GM13977 (cell line): ENCODE measurements at regions not wholly inside any gene's neighbourhood (a gene's known extent, or its start where the extent isn't known, plus 50 kb on each side); places are given as distances from the start of the nearest gene placed in this dataset.

Experiments used
- DNase-seq: peaks from one replicate; pipeline ENCODE4 v3.0.0; 2012; ENCODE audit warnings: low spot score
- in situ Hi-C: fragments of 300-500 bp; cut with MboI; formaldehyde crosslinking; loops from one replicate; pipeline ENCODE4 v1.12.0; 2022; ENCODE audit warnings: low sequenced_read_pairs, low pct_unique_long_range_greater_than_20kb, mixed read lengths, inconsistent platforms; ENCODE audit not compliant: unreplicated experiment
- TF ChIP-seq, protein P1 (sequence below): IDR thresholded peaks from 2 replicates; pipeline ENCODE4 v1.5.1; 2012; ENCODE audit warnings: mild to moderate bottlenecking, control low read depth; ENCODE audit not compliant: insufficient read depth; ENCODE audit errors: extremely low read depth, missing control alignments

- in situ Hi-C loops = no loop called here
- TF ChIP-seq, protein P1, sequence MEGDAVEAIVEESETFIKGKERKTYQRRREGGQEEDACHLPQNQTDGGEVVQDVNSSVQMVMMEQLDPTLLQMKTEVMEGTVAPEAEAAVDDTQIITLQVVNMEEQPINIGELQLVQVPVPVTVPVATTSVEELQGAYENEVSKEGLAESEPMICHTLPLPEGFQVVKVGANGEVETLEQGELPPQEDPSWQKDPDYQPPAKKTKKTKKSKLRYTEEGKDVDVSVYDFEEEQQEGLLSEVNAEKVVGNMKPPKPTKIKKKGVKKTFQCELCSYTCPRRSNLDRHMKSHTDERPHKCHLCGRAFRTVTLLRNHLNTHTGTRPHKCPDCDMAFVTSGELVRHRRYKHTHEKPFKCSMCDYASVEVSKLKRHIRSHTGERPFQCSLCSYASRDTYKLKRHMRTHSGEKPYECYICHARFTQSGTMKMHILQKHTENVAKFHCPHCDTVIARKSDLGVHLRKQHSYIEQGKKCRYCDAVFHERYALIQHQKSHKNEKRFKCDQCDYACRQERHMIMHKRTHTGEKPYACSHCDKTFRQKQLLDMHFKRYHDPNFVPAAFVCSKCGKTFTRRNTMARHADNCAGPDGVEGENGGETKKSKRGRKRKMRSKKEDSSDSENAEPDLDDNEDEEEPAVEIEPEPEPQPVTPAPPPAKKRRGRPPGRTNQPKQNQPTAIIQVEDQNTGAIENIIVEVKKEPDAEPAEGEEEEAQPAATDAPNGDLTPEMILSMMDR = no peak
- DNase-seq = no peak
Observed at GRCh38 chr16:59088431-59088830, 354.3 kb upstream of the GOT2 start.

DNA sequence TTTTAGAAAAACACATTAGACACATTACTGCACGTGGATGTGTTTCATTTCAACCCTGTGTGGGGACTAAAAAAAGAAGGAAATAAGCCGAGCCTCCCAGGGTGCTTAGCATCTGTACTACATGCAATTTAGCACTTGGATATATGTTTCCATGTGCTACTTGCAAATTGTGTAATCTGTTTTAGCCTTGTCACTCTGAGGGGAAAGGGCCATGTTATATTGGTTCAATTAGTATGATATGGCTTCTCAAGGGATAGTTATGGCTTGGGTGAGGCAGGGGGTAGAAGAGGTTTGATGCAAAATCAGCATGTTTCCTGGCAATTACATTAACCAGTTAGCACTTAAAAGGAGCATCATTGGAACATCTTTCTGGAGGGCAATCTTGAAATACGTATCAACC, 353.5 kb upstream of the GOT2 start:
- no peak for DNase-seq

DNA sequence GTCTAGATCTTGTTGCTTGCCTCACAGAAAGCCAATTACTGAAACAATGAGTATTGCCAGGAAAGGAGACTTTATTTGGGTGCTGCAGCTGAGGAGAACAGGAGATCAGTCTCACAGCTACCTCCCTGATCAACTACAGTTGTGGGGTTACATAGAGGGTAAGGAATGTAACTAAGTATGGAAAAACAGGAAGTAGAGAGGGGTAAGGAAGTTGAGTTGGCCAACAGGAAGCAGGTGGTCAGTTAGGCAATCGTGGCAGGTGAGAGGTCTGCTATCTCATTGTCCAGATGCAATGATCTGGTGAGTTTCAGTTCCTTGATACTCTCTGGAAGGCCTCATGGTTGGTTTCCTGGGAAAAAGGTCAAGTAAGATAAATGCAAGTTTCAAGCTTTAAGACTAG, 333.1 kb upstream of the GOT2 start:
- DNase-seq = no peak
- in situ Hi-C loops = no loop called here
- TF ChIP-seq, protein P1 = no peak

More for the DNA sequence above, 353.5 kb upstream of the GOT2 start:
- in situ Hi-C loops = no loop called here
- TF ChIP-seq, protein P1 = no peak

- in situ Hi-C loops = no loop called here
- no peak for DNase-seq
- TF ChIP-seq, protein P1 = no peak
Observed at GRCh38 chr16:59060207-59060606, 326.1 kb upstream of the GOT2 start.

DNA sequence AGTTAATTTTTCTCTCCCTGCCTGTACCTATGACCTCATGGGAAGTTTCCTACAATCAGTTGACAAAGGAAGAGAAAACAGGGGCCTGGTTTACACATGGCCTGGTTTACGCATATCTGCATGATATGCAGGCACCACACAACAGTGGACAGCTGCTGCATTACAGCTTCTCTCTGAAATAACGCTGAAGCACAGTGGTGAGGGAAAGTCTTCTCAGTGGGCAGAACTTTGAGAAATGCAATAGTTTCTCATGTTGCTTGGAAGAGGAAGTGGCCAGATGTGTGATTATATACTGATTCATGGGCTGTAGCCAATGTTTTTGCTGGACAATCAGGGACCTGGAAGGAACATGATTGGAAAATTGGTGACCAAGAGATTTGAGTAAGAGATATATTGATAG, 324.1 kb upstream of the GOT2 start:
- in situ Hi-C loops = no loop called here
- no peak for DNase-seq
- TF ChIP-seq, protein P1 = no peak

DNA sequence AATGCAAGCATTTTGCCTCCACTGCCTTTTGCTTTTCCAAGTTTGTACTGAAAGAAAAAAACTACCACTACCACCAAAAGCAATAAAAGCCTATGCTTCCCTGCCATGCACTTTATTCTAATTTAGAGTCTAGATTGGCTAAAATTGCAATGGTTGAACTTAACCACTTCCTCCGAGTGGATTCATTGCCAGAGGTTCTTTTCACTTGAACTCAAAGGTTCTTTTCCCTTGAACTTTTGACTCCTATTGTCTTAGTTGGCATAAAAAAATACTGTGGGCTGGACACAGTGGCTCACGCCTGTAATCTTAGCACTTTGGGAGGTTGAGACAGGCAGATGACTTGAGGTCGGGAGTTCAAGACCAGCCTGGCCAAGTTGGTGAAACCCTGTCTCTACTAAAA, 319.8 kb upstream of the GOT2 start:
- in situ Hi-C loops = no loop called here
- DNase-seq = no peak
- TF ChIP-seq, protein P1 = no peak

GRCh38 chr16:59052231-59052630, 318.1 kb upstream of the GOT2 start:
- TF ChIP-seq, protein P1 = no peak
- no peak for DNase-seq
- in situ Hi-C loops = no loop called here
